ENCODE measurements at regions not wholly inside any gene's neighbourhood (a gene's known extent, or its start where the extent isn't known, plus 50 kb on each side); places are given as distances from the start of the nearest gene placed in this dataset.

GRCh38 chr6:163935158-163935762 lies 520.7 kb downstream of the QKI start:
- H3K9me3 ChIP-seq, result no peaks in the 10 kb centered on the region
- intact Hi-C loops (cut with DNase I), result no loop called here
- TF ChIP-seq CTCF (IDR thresholded peaks at IDR 0.05) (no peak), POLR2A (IDR thresholded peaks at IDR 0.05) (no peak), POLR2AphosphoS5 (IDR thresholded peaks at IDR 0.05; ENCODE audit: insufficient read depth in 1 of 2, low read depth in 1 of 2) (no peak)
- H3K4me3 ChIP-seq, result no peak overlapping the region
- H3K27me3 ChIP-seq, result no peaks in the 10 kb centered on the region
- no peak overlapping the region for H3K27ac ChIP-seq
- H3K4me1 ChIP-seq, result no peaks in the 10 kb centered on the region
- H3K36me3 ChIP-seq, result no peaks in the 10 kb centered on the region
- no peak for DNase-seq (ENCODE audit: extremely low spot score in 2 of 2)

- Histone ChIP-seq H3K36me3 (no peaks in the 10 kb centered on the region), H3K9me3 (no peaks in the 10 kb centered on the region), H3K4me3 (no peak overlapping the region), H3K27me3 (no peaks in the 10 kb centered on the region), H3K27ac (no peak overlapping the region), H3K4me1 (no peaks in the 10 kb centered on the region)
- intact Hi-C loops (cut with DNase I), result no loop called here
- TF ChIP-seq POLR2AphosphoS5 (IDR thresholded peaks at IDR 0.05; ENCODE audit: insufficient read depth in 1 of 2, low read depth in 1 of 2) (no peak), POLR2A (IDR thresholded peaks at IDR 0.05) (no peak), CTCF (IDR thresholded peaks at IDR 0.05) (no peak)
- DNase-seq (ENCODE audit: extremely low spot score in 2 of 2), result no peak
These were observed 515.5 kb downstream of the QKI start for GRCh38 chr6:163930012-163930411.

GRCh38 chr6:163929538-163929937 lies 515.0 kb downstream of the QKI start:
- no peak for DNase-seq (ENCODE audit: extremely low spot score in 2 of 2)
- no peaks in the 10 kb centered on the region for H3K4me1 ChIP-seq
- H3K9me3 ChIP-seq, result no peaks in the 10 kb centered on the region
- H3K36me3 ChIP-seq, result no peaks in the 10 kb centered on the region
- no peak for TF ChIP-seq POLR2AphosphoS5 (IDR thresholded peaks at IDR 0.05; ENCODE audit: insufficient read depth in 1 of 2, low read depth in 1 of 2)
- TF ChIP-seq CTCF (IDR thresholded peaks at IDR 0.05), result no peak
- TF ChIP-seq POLR2A (IDR thresholded peaks at IDR 0.05), result no peak
- no peak overlapping the region for H3K4me3 ChIP-seq
- no peak overlapping the region for H3K27ac ChIP-seq
- H3K27me3 ChIP-seq, result no peaks in the 10 kb centered on the region
- intact Hi-C loops (cut with DNase I), result no loop called here

- DNase-seq (ENCODE audit: extremely low spot score in 2 of 2), result peak in 1 of 2 donors; percentile 92
- intact Hi-C loops (cut with DNase I), result no loop called here
- H3K4me1 ChIP-seq, result no peaks in the 10 kb centered on the region
- H3K27me3 ChIP-seq, result no peaks in the 10 kb centered on the region
- no peak overlapping the region for H3K27ac ChIP-seq
- no peak for TF ChIP-seq POLR2AphosphoS5 (IDR thresholded peaks at IDR 0.05; ENCODE audit: insufficient read depth in 1 of 2, low read depth in 1 of 2)
- no peak for TF ChIP-seq CTCF (IDR thresholded peaks at IDR 0.05)
- TF ChIP-seq POLR2A (IDR thresholded peaks at IDR 0.05), result no peak
- H3K4me3 ChIP-seq, result no peak overlapping the region
- no peaks in the 10 kb centered on the region for H3K36me3 ChIP-seq
- no peaks in the 10 kb centered on the region for H3K9me3 ChIP-seq
These were observed 512.1 kb downstream of the QKI start for GRCh38 chr6:163926642-163927041.

GRCh38 chr6:163925839-163926238 lies 511.3 kb downstream of the QKI start:
- Histone ChIP-seq H3K4me3 (no peak overlapping the region), H3K36me3 (no peaks in the 10 kb centered on the region), H3K9me3 (no peaks in the 10 kb centered on the region), H3K27ac (no peak overlapping the region), H3K27me3 (no peaks in the 10 kb centered on the region), H3K4me1 (no peaks in the 10 kb centered on the region)
- TF ChIP-seq POLR2AphosphoS5 (IDR thresholded peaks at IDR 0.05; ENCODE audit: insufficient read depth in 1 of 2, low read depth in 1 of 2) (no peak), CTCF (IDR thresholded peaks at IDR 0.05) (no peak), POLR2A (IDR thresholded peaks at IDR 0.05) (no peak)
- DNase-seq (ENCODE audit: extremely low spot score in 2 of 2), result no peak
- intact Hi-C loops (cut with DNase I), result no loop called here
